ENCODE measurements at regions not wholly inside any gene's neighbourhood (a gene's known extent, or its start where the extent isn't known, plus 50 kb on each side); places are given as distances from the start of the nearest gene placed in this dataset.

DNA sequence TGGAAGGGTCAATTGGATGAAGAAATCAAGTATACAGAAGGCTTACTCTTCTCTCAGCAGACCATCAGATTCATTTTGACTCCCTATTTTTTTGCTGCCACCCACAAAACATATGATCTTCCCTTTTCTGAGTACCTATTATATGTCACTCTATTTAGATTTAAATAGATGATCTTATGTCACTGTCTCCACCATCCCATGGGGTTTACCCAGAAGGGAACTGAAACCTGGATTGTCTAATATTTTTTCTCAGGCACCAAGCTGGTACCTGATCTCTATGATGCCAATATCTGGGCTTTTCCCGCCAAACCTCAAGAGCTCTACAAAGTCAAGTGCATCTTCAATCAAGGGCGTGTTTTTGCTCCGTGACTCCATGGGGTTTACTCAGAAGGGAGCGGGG lies 118.7 kb downstream of the GAS1 start:
- POLR2A ChIA-PET: no interaction called here

DNA sequence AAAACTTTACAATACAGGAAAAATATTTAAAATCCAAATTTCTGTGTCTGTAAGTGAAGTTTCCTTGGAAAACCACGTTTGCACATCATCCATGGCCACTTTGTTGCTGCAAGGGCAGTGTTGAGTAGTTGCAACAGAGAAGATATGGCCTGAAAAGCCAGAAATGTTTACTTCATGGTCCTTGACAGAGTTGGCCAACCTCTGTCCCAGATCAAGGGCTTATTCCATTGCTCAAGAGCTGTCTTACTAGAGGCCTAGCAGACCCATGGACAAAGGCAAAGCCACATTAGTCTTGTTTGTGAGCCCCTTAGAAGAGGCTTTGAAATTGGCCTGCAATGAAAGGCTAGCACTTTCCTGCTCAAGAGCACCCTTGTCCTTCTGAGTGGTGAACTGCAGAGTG lies 119.4 kb downstream of the GAS1 start:
- CTCF ChIA-PET: interaction anchor here (1.0 kb wide), 1 partner anchor 16 kb away, joined by 3 read pairs; no protein-coding TSS in a partner anchor
- TF ChIP-seq, protein P1, sequence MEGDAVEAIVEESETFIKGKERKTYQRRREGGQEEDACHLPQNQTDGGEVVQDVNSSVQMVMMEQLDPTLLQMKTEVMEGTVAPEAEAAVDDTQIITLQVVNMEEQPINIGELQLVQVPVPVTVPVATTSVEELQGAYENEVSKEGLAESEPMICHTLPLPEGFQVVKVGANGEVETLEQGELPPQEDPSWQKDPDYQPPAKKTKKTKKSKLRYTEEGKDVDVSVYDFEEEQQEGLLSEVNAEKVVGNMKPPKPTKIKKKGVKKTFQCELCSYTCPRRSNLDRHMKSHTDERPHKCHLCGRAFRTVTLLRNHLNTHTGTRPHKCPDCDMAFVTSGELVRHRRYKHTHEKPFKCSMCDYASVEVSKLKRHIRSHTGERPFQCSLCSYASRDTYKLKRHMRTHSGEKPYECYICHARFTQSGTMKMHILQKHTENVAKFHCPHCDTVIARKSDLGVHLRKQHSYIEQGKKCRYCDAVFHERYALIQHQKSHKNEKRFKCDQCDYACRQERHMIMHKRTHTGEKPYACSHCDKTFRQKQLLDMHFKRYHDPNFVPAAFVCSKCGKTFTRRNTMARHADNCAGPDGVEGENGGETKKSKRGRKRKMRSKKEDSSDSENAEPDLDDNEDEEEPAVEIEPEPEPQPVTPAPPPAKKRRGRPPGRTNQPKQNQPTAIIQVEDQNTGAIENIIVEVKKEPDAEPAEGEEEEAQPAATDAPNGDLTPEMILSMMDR (IDR thresholded peaks at IDR 0.05; ENCODE audit: insufficient read depth, low read length, missing control alignments): no peak
- no peak overlapping the region for H3K4me3 ChIP-seq (ENCODE audit: low read depth, low read length)
- POLR2A ChIA-PET: interaction anchor here (0.6 kb wide), 1 partner anchor 796 kb away, joined by 4 read pairs; no protein-coding TSS in a partner anchor
- no peak for DNase-seq (ENCODE audit: low read depth, low spot score)

More for the DNA sequence above, 118.7 kb downstream of the GAS1 start:
- CTCF ChIA-PET: interaction anchor here (0.8 to 0.9 kb wide), 3 partner anchors 8 to 191 kb away, joined by 3 to 4 read pairs (median 4); no protein-coding TSS in a partner anchor
- TF ChIP-seq, protein P1 (IDR thresholded peaks at IDR 0.05; ENCODE audit: insufficient read depth, low read length, missing control alignments): no peak
- DNase-seq (ENCODE audit: low read depth, low spot score): no peak
- H3K4me3 ChIP-seq (ENCODE audit: low read depth, low read length): no peak overlapping the region

DNA sequence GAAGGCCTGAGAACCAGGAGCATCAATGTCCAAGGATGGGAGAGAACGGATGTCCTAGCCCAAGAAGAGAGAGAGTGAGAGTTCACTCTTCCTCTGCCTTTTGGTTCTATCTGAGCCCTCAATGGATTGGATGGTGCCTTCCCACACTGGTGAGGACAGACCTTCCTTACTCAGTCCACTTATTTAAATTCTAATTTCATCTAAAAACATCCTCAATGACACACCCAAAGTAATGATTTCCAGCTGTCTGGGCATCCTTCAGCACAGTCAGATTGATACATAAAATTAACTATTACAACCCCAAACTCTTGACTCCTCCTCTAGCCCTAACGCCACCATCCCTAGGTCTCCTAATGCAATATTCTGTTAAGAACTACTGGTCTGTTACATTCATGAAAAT lies 122.0 kb downstream of the GAS1 start:
- CTCF ChIA-PET: no interaction called here
- DNase-seq (ENCODE audit: low read depth, low spot score): no peak
- H3K4me3 ChIP-seq (ENCODE audit: low read depth, low read length): no peak overlapping the region
- TF ChIP-seq, protein P1 (IDR thresholded peaks at IDR 0.05; ENCODE audit: insufficient read depth, low read length, missing control alignments): no peak
- POLR2A ChIA-PET: no interaction called here

DNA sequence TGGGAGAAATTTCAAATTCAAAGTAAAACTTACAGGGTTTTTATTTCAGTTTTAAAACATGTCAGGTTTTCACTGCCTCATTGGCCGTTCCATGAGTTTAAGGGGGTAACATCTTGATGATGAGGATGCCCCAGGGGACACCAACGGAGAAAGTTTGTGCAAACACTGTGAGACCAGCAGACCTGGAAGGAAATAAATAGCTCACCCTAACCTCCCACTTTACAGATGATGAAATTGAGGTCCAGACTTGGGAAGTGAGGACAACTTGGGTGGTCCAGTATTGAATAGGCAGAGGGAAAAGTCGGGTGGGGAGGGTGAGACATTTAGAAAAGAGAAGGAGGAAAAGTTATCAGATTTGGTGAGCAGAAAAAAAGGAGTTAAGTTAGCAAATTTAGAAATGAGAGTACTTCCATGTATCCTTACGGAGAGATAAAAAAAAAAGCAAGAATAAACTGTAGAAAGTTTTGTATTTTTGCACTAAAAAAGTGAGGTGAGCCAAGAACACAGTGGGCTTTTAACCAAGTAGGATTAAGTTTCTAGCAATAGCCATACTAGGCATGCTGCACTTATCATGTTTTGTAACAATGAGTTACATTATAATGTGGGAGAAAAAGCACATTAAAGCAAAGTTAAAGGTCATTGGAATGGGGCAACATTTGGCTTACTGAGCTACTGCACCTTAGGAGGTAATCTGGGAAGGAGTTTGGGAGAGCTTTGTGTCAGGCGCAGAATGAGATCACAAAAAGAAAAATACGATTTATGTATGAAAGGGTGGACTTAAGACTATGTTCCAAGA lies 125.1 kb downstream of the GAS1 start:
- ChIA-PET POLR2A (no interaction called here), CTCF (interaction anchor here (1.0 to 1.2 kb wide), 2 partner anchors 14 to 24 kb away, joined by 3 read pairs; no protein-coding TSS in a partner anchor)
- DNase-seq (ENCODE audit: low read depth, low spot score): no peak
- H3K4me3 ChIP-seq (ENCODE audit: low read depth, low read length): no peak overlapping the region
- TF ChIP-seq, protein P1 (IDR thresholded peaks at IDR 0.05; ENCODE audit: insufficient read depth, low read length, missing control alignments): no peak

DNA sequence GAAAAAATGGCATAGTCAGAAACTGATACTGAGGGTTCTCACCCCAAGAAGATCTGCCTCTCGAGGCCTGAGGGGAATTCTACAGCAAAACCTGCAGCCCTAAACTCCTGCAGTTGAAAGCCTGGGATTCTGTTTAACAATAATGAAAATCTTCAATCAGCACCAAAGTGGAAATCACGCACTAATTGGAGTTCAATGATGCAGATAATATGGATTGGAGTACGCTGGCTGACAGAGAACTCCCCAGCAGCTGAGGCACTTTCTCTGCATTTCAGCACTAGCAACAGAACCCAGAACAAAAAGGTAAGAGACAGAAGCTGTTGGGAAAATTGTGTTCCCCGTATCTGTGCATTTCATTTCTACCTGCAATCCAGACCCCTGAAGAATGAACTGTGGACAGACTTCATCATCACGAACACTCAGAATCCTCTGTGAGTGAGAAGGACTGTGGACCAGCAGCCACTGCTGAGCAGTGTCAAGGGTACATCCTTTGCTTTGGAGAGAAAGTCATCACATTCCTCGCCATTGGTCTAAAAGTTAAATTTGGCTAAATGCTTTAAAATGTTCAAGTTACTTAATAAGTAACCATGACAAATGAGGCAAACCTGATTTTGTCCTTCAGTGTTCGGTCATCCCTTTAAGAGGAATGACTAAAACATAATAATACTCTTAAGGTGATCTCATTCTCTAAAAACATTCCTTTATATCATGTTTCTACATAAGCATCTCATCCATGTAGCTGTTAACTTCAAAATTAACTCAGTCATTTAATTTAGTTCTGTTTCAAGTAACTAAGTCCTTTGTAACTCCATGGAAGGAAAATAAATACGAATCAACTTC lies 126.1 kb downstream of the GAS1 start:
- CTCF ChIA-PET: interaction anchor here (1.0 to 1.2 kb wide), 3 partner anchors 8 to 23 kb away, joined by 3 read pairs; no protein-coding TSS in a partner anchor
- POLR2A ChIA-PET: no interaction called here

More for the DNA sequence above, 126.1 kb downstream of the GAS1 start:
- H3K4me3 ChIP-seq (ENCODE audit: low read depth, low read length): no peak overlapping the region
- TF ChIP-seq, protein P1 (IDR thresholded peaks at IDR 0.05; ENCODE audit: insufficient read depth, low read length, missing control alignments): no peak
- DNase-seq (ENCODE audit: low read depth, low spot score): no peak
